IPS DF 6.9 (cell line): ENCODE measurements at regions not wholly inside any gene's neighbourhood (a gene's known extent, or its start where the extent isn't known, plus 50 kb on each side); places are given as distances from the start of the nearest gene placed in this dataset.

ENCODE experiments used
- DNase-seq: peaks from one replicate; pipeline ENCODE4 v3.0.0-alpha.2; 2013; ENCODE audit warnings: low read depth, low spot score
- H3K27ac ChIP-seq: one replicate; pipeline ENCODE4 v1.5.1; 2013; ENCODE audit warnings: low read length, control low read depth
- H3K27me3 ChIP-seq: 2 replicates; pipeline ENCODE4 v1.6.1; 2013; ENCODE audit warnings: mild to moderate bottlenecking, low read length; ENCODE audit not compliant: control insufficient read depth, insufficient read depth
- H3K36me3 ChIP-seq: 2 replicates; pipeline ENCODE4 v1.6.1; 2013; ENCODE audit warnings: low read length; ENCODE audit not compliant: control insufficient read depth, insufficient read depth
- H3K4me1 ChIP-seq: 2 replicates; pipeline ENCODE4 v1.6.1; 2013; ENCODE audit warnings: low read length; ENCODE audit not compliant: control insufficient read depth, insufficient read depth
- H3K4me3 ChIP-seq: 2 replicates; pipeline ENCODE4 v1.5.1; 2013; ENCODE audit warnings: mild to moderate bottlenecking, low read length
- H3K9me3 ChIP-seq: 2 replicates; pipeline ENCODE4 v1.6.1; 2013; ENCODE audit warnings: low read length, inconsistent platforms; ENCODE audit not compliant: control insufficient read depth, insufficient read depth
- WGBS: extraction: QIAGEN DNeasy Blood & Tissue Kit; methylation state at CpG from one replicate; pipeline ENCODE4 v1.1.7; 2013; ENCODE audit warnings: mixed read lengths, missing lambda C conversion rate; ENCODE audit not compliant: insufficient read length, insufficient coverage; 5-methylcytosine and 5-hydroxymethylcytosine counted together

DNA sequence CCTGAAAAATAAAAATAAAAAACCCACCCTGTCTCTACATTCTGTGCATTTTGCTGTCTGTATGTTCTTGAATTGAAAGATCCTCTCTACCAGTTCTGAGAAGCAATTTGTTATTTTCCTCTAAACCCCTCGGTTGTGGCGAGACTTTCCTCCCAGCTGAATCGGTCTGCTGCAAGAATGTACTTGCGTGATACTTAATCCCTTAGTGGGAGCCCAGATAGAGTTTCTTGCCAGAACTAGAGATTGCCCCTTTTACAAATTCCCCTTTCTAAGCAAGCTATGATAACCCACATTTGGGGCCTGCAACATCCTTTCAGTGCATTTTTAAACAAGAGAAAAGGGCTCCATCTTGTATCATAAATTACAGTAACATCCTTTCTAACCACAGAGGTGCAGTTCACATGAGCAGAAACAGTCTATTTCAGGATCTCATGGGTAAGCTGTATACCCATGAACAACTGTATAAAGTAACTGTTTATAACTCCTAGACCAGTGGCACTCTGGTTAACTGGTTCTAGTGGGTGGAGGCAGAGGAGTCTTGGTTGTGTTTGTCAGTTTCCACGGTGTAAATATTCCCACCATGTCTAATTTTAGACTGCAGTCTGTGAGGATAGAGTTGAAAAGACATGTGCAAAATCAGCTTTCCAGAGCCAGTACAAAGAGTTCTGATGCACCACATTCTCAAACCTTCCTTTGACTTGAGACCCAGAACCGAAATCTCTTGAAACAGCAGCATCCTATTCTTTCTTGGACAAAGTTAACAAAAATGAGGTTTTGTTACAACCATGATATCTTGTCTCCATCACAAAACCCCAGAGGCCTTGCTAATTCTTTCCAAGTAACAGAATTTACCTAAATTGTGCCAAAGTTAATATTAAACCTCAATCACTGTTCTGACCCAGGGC lies 113.1 kb upstream of the ZNF217 start:
- Histone ChIP-seq H3K4me3 (no peak overlapping the region), H3K27ac (no peak overlapping the region), H3K36me3 (no peaks in the 10 kb centered on the region), H3K9me3 (no peaks in the 10 kb centered on the region), H3K4me1 (peaks cover 2% of the 10 kb centered on the region; the same call in 1 of the 2 replicates), H3K27me3 (no peaks in the 10 kb centered on the region)
- WGBS, result no CpG with 5 or more reads among the region's 6 CpGs
- no peak for DNase-seq

DNA sequence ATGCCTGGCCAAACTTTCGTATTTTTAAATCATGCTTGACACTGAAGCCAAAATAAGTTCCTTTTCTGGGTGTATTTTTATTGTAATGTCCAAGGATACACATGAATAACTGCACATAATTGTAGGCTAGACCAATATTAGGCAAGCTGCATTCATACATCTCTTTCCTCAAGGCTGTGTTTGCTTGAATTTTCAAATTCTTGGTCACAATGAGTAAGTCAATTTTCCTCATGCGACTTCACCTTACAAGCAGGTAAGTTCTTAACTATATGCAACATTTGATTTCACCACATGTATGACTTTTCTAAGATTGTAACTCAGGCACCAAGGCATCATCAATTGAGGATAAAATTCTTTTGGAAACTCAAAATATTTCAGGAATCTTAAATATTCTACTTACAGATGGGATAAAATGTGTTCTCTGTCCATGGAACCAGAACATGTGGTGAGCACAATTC lies 112.4 kb upstream of the ZNF217 start:
- Histone ChIP-seq H3K27me3 (no peaks in the 10 kb centered on the region), H3K4me3 (no peak overlapping the region), H3K27ac (no peak overlapping the region), H3K4me1 (peaks cover 2% of the 10 kb centered on the region; the same call in 1 of the 2 replicates), H3K9me3 (no peaks in the 10 kb centered on the region), H3K36me3 (no peaks in the 10 kb centered on the region)
- no CpG with 5 or more reads among the region's 2 CpGs for WGBS
- DNase-seq, result no peak

- WGBS, result no CpG with 5 or more reads among the region's 10 CpGs
- no peaks in the 10 kb centered on the region for H3K27me3 ChIP-seq
- no peak overlapping the region for H3K27ac ChIP-seq
- no peak for DNase-seq
- no peaks in the 10 kb centered on the region for H3K36me3 ChIP-seq
- H3K4me3 ChIP-seq, result no peak overlapping the region
- no peaks in the 10 kb centered on the region for H3K9me3 ChIP-seq
- no peaks in the 10 kb centered on the region; the same call in 1 of the 2 replicates for H3K4me1 ChIP-seq
Measured at GRCh38 chr20:53702617-53703016, 109.0 kb upstream of the ZNF217 start.

DNA sequence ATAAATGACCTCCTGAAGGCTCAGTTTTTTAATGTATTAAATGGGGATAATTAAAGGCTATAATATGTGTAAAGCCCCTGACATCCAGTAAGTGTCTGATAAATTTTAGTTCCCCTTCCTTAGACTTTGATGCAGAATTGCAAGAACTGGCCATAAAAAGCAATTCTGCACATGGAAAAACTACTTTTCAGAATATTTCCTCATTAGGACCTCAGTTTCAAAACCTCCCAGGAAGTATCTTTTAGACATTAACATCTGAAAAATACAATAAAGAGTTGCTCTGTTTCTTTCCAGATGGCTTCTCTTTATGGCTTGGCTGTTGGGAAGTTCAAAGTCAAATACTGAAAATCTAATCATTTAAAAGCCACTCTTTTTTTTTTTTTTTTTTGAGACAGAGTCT lies 106.3 kb upstream of the ZNF217 start:
- H3K9me3 ChIP-seq, result no peaks in the 10 kb centered on the region
- no peaks in the 10 kb centered on the region for H3K27me3 ChIP-seq
- no peak overlapping the region for H3K27ac ChIP-seq
- no peaks in the 10 kb centered on the region for H3K4me1 ChIP-seq
- no peak overlapping the region for H3K4me3 ChIP-seq
- no peaks in the 10 kb centered on the region for H3K36me3 ChIP-seq
- no peak for DNase-seq

DNA sequence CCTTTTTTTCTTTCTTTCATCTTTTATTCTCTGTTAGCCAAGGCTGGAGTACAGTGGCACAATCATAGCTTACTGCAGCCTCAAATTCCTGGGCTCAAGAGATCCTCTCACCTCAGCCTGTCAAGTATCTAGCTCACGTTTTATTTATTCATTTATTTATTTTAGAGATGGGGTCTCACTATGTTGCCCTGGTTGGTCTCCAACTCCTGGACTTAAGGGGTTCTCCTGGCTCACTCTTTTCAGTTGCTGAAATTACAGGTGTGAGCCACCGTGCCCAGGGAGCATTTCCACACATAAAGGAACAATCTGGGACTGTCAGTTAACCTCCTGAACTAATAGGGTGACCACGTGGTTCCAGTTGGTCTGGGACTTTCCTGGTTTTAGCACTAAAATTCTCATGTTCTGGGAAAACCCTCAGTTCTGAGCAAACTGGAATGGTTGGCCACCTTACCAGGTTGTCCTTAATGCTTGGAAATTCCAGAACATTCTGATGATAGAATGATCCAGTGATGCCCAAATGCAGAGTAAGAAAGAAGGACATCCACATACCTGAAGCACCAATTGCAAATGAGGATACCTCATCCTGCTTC lies 105.5 kb upstream of the ZNF217 start:
- Histone ChIP-seq H3K9me3 (no peaks in the 10 kb centered on the region), H3K27ac (no peak overlapping the region), H3K4me3 (no peak overlapping the region), H3K4me1 (no peaks in the 10 kb centered on the region), H3K36me3 (no peaks in the 10 kb centered on the region), H3K27me3 (no peaks in the 10 kb centered on the region)
- no peak for DNase-seq
- WGBS, result no CpG with 5 or more reads among the region's 3 CpGs

- Histone ChIP-seq H3K36me3 (no peaks in the 10 kb centered on the region), H3K9me3 (no peaks in the 10 kb centered on the region), H3K4me3 (no peak overlapping the region), H3K27me3 (no peaks in the 10 kb centered on the region), H3K4me1 (no peaks in the 10 kb centered on the region), H3K27ac (no peak overlapping the region)
- DNase-seq, result no peak
- no CpG with 5 or more reads among the region's 10 CpGs for WGBS
Measured at GRCh38 chr20:53698371-53698978, 104.8 kb upstream of the ZNF217 start.

DNA sequence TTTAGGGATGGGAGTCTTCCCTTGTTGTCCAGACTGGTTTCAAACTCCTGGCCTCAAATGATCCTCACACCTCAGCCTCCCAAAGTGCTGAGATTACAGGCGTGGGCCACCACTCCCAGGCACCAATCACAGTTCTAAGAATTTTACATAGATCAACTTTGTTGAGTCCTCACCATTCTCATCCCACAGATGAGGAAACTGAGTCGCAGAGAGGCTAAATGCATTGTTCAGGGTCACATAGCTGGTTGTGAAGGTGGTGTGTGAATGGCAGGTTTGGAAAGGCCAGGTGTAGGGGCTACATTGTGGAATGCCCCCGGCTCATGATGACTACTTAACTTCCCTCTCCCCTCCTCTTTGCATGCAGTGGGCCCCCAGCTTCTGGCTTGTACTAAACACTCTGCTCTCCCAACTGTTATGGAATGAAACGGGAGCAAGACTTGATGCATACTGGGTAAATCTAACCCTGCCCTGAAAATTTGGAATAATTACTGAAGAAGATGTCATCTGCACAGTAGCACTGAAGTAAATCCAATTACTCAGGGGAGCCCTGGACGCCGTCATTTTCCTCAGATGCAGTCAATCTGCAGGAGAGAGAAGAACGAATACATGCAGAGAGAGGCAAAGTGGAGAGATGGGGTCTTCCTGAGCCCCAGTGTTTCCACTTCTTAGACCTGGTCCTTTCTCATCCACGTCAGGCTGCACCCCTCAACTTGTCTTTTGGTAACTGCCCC lies 102.3 kb upstream of the ZNF217 start:
- Histone ChIP-seq H3K36me3 (no peaks in the 10 kb centered on the region), H3K9me3 (no peaks in the 10 kb centered on the region), H3K27me3 (no peaks in the 10 kb centered on the region), H3K4me3 (no peak overlapping the region), H3K4me1 (no peaks in the 10 kb centered on the region), H3K27ac (no peak overlapping the region)
- no CpG with 5 or more reads among the region's 8 CpGs for WGBS
- no peak for DNase-seq

DNA sequence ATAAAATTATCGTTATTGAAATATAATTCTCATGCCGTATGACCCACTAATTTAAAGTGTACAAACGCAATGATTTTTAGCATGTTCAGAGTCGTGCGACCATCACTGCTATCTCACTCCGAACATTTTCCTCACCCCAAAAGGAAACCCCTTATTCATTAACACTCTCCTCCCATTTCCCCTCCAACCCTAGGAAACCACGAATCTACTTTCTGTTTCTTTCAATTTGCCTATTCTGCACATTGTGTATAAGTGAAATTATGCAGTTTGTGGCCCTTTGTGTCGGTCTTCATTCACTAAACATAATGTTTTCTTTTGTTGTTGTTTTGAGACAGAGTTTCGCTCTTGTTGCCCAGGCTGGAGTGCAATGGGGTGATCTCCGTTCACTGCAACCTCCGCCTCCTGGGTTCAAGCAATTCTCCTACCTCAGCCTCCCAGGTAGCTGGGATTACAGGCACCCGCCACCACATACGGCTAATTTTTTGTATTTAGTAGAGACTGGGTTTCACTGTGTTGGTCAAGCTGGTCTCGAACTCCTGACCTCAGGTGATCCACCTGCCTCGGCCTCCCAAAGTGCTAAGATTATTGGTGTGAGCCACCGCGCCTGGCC lies 99.7 kb upstream of the ZNF217 start:
- DNase-seq, result no peak
- Histone ChIP-seq H3K27me3 (no peaks in the 10 kb centered on the region), H3K27ac (no peak overlapping the region), H3K4me3 (no peak overlapping the region), H3K9me3 (no peaks in the 10 kb centered on the region), H3K4me1 (no peaks in the 10 kb centered on the region), H3K36me3 (no peaks in the 10 kb centered on the region)
- 100% methylated on average over 2 of the region's 17 CpGs for WGBS

DNA sequence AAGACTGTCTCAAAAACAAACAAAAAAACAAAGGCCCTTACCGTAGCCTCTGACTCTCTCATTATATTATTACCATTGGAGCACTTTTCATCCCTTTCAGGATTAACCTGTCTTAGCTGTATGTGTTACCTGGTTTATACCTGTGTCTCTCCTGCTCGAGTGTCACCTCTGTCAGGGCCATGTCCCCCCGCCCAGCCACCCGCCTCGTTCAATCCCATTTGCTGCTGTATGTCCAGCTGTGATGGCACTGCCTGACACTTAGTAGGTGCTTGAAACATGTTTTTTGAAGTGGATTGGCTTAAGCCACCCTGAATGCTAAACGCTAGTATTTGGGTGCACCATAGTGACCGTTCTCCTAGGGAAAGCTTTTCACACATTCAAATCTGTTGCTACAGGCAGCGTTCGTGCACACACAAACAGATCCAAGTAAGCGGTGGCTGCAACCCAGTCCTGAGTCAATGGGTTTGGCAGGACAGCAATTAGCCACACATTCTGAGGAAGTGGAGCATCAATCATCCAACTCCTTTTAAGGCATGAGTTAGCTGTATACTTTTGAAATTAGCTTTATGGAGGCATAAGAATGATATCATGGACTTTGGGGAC lies 98.9 kb upstream of the ZNF217 start:
- no peaks in the 10 kb centered on the region for H3K27me3 ChIP-seq
- H3K27ac ChIP-seq, result no peak overlapping the region
- no peaks in the 10 kb centered on the region for H3K4me1 ChIP-seq
- WGBS, result no CpG with 5 or more reads among the region's 10 CpGs
- H3K9me3 ChIP-seq, result no peaks in the 10 kb centered on the region
- no peak overlapping the region for H3K4me3 ChIP-seq
- no peak for DNase-seq
- no peaks in the 10 kb centered on the region for H3K36me3 ChIP-seq

DNA sequence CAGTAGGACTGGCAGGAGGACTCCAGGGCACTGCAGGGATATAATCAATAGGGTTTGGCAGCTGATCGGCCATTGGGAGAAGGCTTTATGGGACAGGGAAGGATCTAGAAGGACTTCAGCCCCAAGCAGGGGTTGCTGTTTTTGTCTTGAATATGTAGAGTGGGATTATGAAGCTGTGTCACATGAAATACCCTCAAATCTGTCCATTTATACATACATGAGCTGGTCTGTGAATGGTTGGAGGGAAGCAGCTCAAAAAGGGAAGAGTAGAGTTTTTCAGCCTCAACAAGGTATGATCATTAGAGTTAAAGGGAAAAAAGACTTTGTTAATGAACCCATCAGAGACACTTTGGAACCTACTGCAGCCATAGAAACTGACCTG lies 98.2 kb upstream of the ZNF217 start:
- no peak for DNase-seq
- H3K27ac ChIP-seq, result no peak overlapping the region

More for the DNA sequence above, 98.2 kb upstream of the ZNF217 start:
- WGBS, result no CpG with 5 or more reads among the region's 1 CpG
- no peaks in the 10 kb centered on the region for H3K9me3 ChIP-seq
- no peak overlapping the region for H3K4me3 ChIP-seq
- no peaks in the 10 kb centered on the region for H3K36me3 ChIP-seq
- H3K27me3 ChIP-seq, result no peaks in the 10 kb centered on the region
- no peaks in the 10 kb centered on the region for H3K4me1 ChIP-seq
